GM18508 (cell line): ENCODE measurements at regions not wholly inside any gene's neighbourhood (a gene's known extent, or its start where the extent isn't known, plus 50 kb on each side); places are given as distances from the start of the nearest gene placed in this dataset.
"Not testable (repeated sequence)": the region's sequence is repeated elsewhere in the genome, so short reads cannot be mapped to it uniquely, and the experiment has no call there.

ENCODE experiments used
- ATAC-seq: cut with Tn5 transposase; IDR thresholded peaks from one replicate; pipeline ENCODE4 v1.9.1; 2021; ENCODE audit warnings: moderate number of reproducible peaks; ENCODE audit not compliant: insufficient read depth, unreplicated experiment

DNA sequence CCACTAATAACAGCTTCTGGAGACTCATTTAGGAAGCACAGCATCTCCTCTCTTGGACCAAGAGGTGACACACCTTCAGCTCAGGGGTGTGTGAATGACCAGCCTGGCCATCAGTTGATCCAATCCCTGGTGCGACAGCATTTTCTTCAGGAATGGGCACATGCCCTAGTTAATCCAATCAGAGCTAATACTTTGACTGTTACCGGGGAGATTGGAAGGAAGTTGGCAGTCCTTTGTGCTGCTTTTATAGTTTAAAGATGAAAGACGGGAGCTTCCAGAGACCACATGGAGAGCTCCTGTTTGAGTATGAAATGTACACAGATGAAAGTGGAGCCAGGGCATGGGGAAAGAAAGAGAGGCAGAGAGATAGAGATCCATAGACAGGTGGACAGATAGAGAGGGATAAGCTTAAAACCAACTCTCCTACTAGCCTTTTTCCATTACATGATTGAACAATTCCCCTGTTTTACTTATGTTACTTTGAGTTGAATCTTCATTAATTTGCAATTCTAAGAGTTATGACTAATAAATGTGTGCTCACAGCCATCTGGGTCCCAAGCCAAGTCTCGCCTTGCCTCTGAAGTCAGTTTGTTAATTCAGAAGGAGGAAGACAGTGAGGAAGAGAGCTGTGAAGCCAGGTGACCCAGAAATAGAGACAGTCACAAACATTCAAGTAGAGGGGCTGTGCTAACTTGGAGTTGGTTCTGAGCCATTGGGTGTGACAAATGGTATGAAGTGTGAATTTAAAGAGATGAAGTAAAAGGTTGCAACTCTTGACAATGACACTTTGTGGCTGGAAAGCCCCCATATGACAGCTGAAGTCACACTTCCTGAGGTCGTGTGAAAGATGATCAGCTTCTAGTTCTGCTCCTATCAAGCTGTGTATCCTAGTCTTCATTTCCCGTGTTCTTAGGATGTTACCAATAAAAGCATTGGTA lies 120.0 kb upstream of the GOT2 start:
- ATAC-seq: peak; percentile 84

DNA sequence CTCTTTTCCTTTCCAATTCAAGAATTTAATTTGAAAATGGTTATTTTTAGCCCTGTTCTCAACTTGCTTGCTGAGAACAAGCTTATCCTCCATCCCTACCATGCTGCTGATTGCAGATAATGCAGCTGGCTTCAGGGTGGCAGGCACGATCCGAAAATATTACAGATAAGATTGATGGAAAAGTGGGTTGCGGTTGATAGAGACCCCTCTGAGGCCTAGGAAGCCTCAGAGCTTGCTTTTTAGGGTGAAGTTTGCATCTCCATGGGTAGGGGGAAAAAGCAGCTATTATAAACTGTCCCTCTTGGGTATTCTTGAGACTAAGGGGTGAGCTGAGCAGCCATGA lies 116.5 kb upstream of the GOT2 start:
- ATAC-seq: no peak

DNA sequence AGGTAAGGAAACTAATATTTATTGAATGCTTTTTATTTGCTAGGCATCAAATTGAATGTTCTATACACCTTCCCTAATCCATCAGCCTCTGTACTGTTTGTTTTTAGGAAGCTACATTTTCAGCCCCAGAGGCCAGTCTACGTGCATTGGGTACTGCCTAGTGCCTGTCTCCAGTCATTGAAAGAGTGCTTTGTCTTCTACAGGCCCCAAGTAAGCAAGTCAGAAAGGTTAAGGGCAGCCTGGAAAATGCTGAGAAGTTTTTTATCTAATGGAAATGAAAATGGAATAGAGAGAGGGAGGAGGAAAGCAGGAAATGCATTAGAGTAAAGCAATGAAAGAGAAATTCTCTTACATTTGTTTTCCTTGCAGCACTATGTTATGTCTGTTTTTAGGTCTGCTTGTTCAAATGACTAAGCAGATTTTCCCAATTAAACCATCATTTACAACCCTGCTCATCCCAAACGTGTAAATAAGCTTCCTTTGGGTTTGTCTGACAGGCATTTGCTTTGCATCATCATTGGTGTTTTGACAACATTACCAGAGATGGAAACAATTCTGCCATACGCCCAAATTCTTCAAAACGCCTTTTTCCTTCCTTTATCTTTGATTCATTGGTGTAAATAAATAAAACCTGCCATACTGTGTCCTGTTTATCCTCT lies 116.0 kb upstream of the GOT2 start:
- ATAC-seq: no peak

DNA sequence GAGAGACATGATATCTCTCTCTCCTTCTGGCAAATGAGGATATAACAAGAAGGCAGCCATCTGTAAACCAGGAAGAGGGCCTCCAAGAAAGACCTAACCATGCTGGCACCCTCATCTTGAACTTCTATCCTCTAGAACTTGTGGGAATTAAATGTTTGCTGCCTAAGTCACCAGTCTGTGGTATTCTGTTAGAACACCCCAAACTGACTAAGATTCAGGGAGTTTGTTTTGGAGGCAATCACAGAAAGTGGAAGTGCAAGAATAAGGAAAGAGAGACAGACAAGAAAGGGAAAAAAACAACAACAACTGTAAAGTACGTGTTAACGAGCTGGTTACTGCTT lies 114.5 kb upstream of the GOT2 start:
- no peak for ATAC-seq

DNA sequence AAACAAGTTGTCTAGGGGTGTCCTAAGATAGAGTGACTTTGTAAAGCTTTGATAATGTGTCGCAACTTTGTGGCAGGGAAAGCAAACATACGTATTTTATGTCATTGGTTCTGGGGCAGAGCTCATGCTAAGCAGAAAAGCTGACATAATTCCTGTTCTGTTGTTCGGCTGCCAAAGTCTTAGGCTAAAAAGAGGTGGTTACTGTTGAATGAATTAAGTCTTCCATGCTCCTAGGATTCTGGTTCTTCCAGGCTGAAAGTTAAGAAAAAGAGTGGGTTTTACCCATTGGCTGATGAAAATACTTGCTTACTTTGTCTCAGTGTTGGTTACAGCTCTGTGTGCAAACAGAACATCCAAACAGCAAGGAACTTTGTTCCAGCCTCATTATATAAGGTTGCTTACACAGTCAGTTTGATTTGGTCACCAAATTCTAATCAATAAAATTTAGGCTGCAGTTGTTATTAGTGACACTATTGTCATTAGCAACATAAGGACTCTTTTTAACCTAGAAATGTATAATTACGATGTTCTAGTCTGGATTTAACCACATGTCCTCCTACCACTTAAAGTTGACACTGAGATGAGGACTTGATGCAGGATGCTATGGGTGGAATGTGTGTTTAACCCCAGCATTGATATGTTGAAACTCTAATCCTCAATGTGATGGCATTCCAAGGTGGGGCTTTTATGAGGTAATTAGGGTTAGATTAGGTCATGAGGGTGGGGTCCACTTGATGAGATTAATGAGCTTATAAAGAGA lies 114.0 kb upstream of the GOT2 start:
- no peak for ATAC-seq

DNA sequence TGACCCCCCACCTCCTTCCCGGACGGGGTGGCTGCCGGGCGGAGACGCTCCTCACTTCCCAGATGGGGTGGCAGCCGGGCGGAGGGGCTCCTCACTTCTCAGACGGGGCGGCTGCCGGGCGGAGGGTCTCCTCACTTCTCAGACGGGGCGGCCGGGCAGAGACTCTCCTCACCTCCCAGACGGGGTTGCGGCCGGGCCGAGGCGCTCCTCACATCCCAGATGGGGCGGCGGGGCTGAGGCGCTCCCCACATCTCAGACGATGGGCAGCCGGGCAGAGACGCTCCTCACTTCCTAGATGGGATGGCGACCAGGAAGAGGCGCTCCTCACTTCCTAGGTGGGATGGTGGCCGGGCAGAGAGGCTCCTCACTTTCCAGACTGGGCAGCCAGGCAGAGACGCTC lies 112.1 kb upstream of the GOT2 start:
- ATAC-seq: not testable (repeated sequence)

DNA sequence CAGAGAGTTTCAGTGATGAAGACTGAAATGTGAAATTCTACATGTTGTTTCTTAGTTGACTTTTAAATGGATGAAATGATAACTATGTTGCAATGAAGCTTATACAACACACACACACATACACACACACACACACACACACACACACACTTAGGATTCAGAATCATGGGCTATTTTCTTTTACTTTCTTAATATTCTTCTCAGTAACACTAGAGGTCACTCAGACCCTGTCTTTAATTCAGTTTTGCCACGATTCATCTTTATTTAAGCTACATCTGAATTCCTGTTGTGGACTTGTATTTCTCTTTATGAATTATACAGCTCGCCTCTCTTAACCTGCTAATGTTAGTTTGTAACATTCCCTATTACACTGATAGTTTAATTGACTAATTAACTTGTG lies 109.6 kb upstream of the GOT2 start:
- ATAC-seq: peak; percentile 46

DNA sequence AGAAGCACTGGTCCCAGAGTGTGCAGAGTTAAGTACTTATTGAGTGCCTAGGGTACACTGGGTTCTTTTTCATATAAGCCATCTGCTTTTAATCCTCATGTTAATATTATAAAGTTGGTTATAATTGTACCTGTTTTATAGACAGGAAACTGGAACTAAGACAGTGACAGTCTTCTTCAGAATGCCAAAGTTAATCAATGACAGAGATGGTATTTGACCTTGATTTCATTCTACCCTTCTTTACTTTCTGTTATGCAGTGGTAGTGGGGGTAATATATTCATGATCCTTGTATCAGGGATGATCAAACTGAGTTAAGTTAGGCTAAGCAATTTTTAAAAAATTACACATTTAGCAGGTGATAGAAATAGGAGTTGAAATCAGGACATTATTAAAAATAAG lies 108.6 kb upstream of the GOT2 start:
- ATAC-seq: peak; percentile 61

DNA sequence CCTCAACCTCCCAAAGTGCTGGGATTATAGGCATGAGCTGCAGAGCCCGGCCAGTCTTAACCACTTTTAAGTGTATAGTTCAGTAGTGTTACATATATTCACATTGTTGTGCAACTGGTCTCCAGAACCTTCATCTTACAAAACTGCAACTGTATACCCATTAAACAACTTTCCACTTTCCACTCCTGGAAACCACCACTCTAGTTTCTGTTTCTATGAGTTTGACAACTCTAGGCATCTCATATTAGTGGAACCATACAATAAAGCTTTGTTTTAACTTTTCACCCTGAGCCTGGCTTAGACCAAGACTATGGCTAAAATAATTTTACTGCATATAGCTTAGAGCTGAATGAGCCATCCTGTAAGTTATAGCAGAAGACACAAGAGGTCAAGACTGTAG lies 108.0 kb upstream of the GOT2 start:
- peak; percentile 48 for ATAC-seq

DNA sequence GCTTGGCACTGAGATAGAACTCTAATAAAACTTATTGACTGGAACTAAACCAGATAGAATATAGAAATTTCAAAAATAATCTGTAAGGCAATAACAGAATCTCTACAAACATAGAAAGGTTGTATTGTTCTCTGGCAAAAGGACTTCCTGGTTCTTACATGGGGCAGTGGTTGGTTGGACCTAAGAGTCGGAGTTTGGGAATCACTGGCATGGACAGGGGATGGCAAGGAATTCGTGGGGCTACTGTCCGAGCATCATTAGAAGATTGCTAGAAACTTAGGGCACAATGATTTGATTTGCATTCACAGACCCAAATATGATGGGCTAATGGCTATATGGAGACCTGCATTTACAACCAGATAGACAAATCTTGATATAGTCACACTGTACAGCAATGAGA lies 103.8 kb upstream of the GOT2 start:
- no peak for ATAC-seq

DNA sequence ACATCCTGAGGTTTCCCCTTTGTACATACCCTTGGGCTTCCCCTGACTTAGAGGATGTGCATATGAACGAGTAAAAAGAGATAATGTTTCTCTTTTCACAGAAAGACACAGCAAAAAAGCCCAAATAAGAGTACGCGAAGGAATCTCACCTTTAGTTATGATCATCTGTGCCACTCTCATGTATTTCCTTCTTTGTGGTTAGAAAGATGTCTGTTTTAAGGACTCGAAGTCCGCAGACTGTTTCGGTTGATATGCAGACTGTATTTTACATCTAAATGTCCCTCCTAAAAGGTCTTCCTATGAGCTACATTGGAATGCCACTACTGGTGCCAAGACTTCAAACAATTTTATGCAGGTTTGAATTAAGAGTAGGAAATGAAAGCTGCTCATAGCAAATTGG lies 102.3 kb upstream of the GOT2 start:
- ATAC-seq: no peak

DNA sequence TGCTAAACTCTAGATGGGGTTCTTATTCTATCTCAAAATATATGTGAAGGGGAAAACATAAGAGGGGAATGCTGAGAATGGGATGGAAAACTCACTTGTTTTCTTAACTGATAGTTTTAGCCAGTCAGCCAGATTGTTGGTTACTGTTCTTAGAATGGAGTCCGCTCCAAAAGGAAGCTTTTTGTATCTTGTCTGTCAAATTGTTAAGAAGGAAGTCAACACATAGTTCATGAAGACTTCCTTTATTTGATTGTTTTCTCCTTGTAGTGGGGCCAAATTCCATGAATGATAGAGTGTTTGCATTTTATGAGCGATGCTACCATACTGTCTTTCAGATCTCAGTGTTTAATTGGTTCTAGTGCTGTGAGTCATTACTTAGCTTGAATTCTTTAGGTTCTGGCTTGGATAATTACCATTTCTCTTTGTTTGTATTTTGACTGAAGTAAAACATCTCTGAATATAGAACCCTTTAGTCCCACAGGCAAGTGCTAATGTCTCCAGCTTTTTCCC lies 98.3 kb upstream of the GOT2 start:
- ATAC-seq: no peak

DNA sequence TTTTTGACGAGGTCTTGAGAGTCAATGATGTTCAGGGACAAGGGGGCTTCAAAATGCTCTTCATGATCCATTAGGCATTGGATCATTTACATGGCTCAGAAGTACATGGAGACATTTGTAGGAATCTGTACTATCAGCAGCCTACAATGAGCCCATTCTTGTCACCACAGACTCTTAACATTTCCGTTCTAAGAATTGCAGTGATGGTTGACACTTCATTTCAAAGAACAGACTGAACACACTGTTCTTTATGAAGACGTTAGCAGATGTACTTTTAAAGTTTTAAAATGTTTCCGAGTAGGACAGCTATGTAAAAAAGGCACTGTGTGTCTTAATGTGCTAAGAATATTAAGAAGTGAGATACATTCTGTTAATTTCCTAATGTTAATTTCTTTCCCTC lies 97.3 kb upstream of the GOT2 start:
- no peak for ATAC-seq

DNA sequence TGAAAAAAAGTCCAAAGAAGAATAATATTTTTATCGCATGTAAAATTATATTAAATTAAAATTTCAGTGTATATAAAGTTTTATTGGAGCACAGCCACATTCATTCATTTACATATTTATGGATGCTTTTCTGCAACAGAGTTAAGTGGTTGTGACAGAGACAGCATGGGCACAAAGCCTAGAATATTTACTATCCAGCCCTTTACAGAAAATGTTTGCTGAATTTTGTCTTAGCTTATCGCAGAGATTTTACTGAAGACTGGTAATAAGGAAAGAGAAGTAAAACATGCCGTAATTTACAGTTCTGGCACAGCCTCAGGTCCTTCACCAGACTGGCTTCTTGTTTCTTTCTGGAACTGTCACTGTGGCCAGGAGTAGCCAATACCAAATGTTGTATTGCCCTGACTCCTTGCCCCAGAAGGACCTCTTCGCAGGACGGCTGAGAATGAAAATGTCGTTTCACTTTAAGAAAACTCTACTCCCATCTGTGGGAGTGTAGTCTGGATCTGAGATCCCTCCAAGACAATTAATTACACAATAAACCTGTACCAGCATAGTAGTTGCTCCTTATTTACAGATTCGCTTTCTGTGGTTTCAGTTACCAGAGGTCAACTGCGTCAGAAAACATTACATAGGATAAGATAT lies 94.9 kb upstream of the GOT2 start:
- ATAC-seq: no peak

DNA sequence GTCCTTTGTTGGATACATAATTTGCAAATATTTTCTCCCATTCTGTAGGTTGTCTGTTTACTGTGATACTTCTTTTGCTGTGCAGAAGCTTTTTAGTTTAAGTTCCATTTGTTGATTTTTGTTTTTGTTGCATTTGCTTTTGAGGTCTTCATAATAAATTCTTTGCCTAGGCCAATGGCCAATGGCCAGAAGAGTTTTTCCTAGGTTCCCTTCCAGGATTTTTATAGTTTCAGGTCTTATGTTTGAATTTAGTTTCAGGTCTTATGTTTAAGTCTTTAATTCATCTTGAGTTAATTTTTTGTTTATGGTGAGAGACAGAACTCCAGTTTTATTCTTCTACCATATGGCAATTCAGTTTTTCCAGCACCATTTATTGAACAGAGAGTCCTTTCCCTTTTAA lies 90.1 kb upstream of the GOT2 start:
- ATAC-seq: no peak

DNA sequence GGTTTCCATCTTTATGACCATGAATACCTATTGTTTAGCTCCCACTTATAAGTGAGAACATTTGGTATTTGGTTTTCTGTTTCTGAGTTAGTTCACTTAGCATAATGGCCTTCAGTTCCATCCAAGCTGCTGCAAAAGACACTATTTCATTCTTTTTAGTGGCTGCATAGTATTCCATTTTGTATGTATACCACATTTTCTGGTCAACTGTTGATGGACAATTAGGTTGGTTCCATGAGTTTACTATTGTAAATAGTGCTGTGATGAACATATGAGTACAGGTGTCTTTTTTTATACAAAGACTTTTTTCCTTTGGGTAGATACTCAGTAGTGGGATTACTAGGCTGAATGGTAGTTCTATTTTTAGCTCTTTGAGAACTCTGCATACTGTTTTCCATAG lies 87.8 kb upstream of the GOT2 start:
- ATAC-seq: no peak

DNA sequence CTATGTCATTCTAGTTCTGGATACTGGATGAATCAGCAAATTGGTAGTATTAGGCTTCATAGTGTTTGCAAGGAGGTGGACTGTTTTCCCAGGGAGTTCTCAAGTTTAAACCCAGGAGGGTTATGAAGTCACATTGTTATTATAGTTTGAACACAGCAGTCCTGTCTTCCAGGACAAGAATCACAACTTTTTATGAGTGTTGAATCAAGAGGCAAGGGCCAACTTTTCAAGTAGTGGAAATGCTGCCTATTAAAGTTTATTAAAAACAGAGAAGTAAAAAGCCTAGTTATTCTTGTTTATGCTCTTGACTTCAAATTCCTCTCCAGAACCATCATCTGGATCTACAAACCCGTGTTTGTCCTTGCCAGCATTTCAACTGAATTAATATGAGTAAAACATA lies 86.3 kb upstream of the GOT2 start:
- no peak for ATAC-seq

DNA sequence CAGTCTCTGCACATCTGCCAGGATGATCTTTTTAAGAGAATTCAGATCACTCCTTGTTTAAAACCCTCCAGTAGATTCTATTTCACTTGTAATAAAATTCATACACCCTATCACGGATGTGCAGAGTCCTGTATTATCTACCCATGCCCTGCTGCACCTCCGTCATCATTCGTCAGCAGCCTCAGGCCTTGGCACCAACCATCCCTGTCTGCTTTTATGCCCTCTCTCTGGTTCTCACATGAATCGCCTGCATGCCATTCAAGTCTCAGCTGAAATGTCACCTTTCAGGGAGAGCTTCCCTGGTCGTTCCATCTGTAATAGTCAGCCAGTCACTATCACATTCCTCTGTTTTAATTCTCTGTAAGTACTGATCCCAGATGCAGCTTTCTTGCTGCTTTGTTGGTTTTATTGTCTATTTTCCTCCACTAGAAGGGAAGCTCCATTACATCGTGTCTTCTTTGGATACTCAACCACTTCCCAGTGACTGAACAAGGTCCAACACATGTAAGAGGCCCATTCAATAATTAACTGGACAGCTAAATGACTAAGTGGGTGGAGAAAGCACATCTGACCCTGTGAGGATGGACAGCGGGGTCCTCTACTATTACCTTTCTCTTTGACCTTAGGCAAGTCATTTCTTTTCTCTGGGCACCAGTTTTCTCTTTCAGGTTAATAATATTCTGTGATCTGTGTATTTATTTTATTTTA lies 81.2 kb upstream of the GOT2 start:
- no peak for ATAC-seq

DNA sequence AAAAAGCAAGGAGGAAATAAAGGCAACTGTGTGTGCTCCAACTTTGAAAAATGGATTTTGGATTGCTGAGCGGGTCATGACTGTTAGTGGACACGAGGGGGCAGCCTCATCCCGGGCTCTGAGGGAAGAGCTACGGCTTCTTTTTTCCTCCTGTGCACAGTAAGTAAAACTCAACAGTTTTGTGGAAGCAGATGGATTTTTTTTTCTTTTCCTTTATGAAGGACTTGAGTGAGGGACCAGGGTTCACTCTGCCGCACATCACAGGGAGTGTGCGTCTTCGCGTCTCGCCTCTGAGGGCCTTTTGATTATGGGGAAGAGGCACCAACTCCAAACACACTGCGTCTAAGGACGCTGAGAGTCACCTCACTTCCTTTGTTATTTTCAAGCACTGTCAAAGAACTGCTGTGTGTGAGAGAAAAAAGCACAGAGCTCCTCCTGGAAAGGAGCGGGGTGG lies 80.3 kb upstream of the GOT2 start:
- ATAC-seq: no peak

DNA sequence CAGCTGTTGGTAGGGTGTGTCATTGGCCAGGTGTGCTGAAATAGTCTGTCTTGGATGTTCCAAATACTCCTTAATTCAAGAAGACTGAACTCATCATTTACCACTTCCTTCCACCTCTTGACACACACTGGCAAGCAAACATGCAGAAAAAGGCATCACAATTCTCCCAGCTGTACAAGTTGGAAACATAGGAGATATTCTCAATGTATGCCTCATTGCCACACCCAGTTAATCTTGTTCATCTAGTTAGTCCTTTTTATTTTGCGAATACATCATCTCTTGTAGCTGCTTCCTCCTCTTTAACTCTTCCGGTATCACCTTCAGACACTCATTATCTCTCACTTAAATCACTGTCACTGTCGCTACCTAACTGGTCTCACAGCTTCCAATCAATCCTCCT lies 75.1 kb upstream of the GOT2 start:
- no peak for ATAC-seq
